Loucy (cell line): ENCODE measurements at regions not wholly inside any gene's neighbourhood (a gene's known extent, or its start where the extent isn't known, plus 50 kb on each side); places are given as distances from the start of the nearest gene placed in this dataset.

Experiments
- CTCF ChIP-seq: fragments of 200-600 bp; sonication (generic); conservative IDR thresholded peaks from 2 replicates; pipeline ENCODE4 v1.5.1; 2014; ENCODE audit warnings: mild to moderate bottlenecking, antibody characterized with exemption, low read length
- EZH2phosphoT487 ChIP-seq: fragments of 200-600 bp; IDR thresholded peaks from 2 replicates; pipeline ENCODE4 v1.6.1; 2018; ENCODE audit warnings: antibody characterized with exemption, mild to moderate bottlenecking, moderate library complexity, borderline replicate concordance

- no peak for TF ChIP-seq CTCF
- TF ChIP-seq EZH2phosphoT487 = no peak
Observed at GRCh38 chr1:240005997-240006650, 85.6 kb upstream of the FMN2 start.
